Ureter (tissue), 1 donor: ENCODE measurements at regions not wholly inside any gene's neighbourhood (a gene's known extent, or its start where the extent isn't known, plus 50 kb on each side); places are given as distances from the start of the nearest gene placed in this dataset.
A peak's percentile ranks its signal among the peaks of the same experiment; 100 is the strongest.

Experiments used
- DNase-seq: peaks from one replicate; pipeline ENCODE4 v3.0.0-alpha.2; 2020; ENCODE audit warnings: low spot score
- donor health status: DM: yes; HTN: yes; CAD: no.

DNA sequence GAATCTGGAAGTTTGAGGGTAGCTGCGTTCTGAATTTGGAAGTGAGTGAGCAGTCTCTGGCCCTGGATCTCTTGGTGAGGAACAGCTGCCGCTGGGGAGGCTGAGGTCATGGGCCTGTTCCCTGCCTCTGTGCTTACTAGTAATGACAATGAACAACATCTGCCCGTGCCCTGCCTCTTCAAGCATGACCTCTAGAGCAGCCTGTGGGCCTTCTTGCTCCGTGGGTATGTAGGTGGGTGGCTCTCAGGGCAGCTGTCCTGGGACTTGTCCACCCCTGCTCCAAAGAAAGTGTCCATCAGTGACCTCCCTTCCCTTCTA lies 186.2 kb downstream of the CXCL12 start:
- no peak for DNase-seq

DNA sequence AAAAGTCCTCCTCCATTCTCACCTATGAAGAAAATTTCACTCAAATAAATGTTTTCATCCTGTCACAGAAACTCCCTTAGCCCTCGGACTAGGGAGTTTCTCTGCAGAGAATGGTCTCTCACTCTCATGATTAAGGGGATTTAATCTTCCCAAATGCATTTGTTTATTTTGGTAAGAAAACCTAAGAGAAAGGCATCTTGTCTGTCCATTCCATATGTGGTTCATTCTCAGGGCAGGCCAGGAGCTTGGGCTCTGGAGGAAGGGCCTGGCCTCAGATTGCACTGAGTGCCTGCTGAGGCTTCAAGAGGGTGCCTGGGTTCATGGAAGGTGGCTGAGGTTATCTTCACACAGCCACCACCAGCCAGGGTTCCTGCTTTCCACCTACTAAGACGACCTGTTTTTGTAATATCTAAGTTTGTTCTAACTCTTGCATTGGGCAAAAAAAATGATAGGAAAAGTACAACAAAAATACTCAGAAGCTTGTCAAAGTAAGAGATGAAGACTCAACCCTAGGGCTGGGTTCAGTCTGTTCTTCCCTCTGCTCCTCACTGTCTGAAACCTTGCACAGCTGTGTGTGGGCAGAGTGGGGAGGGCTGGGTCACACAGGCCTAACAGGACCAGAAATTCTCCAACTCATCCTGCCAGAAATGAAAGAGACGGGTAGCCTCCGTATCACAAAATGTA lies 186.7 kb downstream of the CXCL12 start:
- DNase-seq = no peak

DNA sequence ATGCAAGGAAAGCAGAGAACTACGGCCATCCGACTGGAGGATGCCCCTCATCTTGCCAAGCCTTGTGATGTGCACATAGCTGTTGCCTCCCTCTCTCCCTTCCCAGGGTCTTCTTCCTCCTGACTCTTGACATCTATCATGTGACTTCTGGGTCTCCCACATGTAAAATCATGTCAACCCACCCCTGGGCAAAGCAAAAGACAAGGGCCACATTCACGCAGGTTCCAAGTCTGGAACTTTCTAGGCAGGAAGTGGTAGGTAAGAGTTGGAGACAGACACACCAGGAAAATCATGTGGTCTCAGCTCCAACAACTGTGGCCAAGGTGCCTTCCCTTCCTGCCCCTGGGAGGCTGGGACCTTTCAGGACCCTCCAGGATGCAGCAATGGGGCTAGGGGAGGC lies 187.3 kb downstream of the CXCL12 start:
- no peak for DNase-seq

DNA sequence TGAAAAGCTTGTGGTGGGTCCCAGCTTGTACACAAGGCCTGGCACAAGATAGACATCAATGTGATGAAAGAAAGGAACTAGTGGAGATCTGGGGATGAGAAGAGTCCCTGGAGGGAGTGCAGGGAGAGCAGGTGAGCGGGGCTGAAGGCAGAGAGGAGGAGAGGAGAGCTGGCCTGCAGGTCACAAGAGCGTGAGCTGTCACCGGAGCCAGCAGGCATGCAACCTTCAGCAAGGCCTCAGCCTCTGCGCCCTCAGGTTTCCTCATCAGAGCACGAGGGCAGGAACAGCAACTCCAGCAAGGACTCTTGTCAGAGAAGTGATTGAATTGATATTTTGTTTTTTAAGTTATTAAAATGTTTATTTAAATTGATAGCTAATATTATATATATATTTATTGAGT lies 188.6 kb downstream of the CXCL12 start:
- no peak for DNase-seq

DNA sequence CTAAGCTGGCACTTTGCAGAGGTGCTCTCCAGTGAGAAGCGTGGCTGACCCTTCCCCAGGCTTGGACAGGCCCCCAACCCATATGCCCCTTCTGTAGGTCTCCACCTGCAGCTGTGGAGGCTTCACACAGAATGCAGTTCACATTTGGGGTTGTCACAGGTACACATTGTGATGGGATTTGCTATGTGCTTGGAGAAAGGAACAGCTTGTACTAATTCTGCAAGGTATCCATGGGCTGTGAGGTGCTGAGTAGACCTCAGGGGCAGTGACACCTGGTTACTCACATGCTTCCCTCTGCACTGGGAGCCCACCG lies 188.9 kb downstream of the CXCL12 start:
- DNase-seq = no peak

DNA sequence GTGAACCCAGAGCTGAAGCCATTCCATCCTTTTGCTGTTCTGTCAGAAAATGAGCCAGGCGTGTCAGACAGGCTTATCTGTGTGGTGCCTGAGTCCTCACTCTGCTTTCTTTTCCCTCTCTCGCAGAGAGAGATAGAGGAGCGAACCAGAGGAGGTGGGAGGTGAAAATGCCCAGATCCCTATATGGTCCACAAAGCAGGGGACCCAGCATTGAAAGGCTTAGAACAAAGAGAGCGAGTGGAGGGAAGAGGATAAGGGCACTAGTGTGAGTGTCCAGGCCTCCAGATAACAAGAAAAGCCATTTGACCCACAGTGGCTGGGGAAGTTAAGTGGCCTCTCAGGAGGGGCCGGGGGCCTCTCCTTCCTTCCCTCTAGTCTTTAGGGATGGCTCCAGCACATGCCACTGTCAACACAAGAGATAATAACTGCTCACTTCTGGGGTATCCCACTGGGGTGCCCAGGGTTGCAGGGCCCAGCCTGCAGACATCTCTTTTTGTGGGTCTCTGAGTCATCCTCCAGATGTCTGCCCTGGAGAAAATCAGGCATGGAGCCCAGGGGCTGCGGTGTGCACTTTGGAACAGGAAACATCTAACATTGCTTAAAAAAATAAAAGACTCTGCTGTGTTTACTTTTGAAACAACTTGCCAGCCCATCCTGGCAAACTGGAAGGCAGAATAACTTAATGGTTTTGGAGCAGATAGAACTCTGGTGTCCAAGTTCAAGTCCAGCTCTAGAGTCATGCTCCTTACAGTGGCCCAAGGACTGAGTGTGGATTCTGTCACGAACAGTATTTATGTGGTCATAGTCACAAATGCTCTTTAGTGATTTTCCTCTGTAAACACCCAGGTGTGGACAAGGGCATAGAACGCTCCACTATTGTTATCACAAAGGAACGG lies 189.5 kb downstream of the CXCL12 start:
- peak; percentile 62 for DNase-seq

DNA sequence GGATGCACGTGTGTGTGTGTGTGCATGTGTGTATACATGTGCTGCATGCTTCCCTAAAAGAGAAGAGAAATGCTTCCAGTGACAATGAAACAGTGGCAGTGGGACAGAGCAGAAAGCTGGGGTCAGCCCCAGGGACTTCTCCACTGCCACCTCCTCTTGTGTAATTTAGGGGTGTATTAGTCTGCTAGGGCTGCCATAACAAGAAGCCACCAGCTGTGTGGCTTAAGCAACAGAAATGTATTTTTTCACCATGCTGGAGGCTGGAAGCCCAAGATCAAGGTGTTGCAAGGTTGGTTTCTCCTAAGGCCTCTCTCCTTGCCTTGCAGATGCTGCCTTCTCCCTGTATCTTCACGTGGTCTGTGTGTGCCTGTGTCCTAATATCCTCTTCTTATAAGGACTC lies 190.5 kb downstream of the CXCL12 start:
- DNase-seq = no peak

DNA sequence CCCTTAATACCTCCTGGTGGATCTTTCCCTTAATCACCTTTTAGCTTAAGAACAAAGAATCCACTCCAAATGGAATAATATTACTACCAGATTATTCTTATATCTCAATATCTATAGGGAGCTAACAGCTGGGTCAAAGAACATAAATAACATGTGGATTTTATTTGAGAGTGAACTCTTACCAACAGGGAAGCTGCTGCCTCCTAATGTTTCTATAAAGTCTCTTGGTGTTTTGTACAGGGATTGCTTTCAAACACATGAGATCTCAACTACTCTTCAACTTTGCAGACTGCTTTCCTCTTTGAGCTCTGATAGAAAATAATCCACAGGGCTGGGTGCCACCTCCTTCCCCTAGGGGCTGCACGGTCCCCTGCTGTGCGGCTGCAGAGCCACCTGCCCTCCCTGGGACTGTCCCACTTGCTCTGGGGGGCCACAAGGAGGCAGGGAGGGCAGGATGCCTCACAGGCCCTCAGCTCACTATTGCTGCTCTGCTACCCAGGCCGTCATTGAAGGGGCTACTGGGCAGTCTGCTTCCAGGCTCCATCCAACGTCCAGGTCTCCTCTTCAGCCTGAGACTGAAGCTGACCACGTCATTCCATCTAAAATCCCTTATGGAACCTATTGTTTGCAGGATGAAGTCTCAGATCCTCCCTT lies 191.2 kb downstream of the CXCL12 start:
- no peak for DNase-seq

DNA sequence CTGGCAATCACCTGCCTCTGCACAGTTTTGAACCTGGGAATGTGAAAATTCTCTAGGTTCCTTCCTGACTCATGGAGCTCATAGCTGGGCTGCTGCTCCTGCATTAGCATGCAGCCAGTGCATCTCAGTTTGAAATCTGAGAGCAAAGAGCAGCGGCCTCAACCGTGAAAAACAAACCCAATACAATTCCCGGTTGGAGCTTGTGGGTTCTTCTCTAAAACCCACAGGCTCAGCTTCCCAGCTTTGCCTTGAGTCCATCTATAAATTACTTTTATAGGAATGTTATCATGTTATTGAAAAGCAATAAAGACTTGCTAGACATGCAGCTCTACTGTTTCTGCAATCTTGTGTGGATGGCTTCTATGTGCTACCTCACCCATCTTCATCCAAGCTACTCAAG lies 191.7 kb downstream of the CXCL12 start:
- no peak for DNase-seq

DNA sequence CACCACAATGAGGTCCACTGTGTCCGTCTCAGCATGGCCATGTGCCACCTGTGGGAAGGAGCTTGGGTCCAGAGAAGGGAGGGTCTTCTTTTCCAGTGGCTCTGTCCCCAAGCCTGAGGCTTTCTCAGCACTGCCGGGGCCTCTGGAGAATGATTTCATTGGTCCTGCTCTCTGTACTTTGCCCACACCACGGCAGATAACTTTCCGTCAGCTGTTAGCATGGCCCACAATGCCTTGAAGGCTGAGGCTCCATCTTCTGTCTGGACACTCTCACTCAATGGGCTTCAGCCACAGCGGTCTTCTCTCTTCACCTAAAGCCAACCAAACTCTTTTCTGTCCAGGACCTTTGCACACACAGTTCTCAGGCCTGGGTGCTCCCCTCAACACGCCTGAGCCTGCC lies 192.5 kb downstream of the CXCL12 start:
- no peak for DNase-seq

DNA sequence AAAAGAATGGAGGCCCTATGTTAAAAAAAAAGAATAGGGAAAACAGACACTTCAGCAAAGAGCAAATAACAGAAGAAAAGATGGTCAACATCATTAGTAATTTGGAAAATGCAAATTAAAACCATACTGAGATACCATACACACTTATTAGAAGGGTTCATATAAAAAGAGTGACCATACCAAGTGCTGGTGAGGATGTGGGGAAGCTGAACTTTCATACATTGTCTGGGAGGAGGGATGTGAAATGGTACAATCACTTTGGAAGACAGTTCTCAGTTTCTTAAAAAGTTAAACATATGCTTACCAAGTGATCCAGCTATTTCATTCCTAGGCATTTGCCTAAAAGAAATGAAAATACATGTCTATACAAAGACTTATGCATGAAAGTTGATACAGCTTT lies 194.4 kb downstream of the CXCL12 start:
- no peak for DNase-seq

DNA sequence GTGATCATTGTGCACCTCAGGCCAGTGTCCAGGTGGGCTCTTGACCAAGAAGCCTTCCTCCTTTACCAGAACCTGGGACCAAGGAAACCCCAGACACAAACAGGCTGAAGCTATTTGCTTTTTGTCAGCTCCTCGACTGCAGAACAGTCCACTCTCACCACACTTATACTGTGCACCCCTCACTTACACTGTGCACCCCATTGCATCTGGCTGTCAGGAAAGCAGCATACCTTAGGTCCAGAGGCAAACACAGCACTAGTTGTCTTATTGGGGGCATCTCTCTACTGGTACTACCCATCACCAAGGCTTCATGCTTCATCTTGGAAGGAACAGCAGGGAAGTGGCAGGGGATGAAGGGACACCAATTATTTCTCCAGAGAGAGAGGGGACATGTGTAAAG lies 198.1 kb downstream of the CXCL12 start:
- no peak for DNase-seq

DNA sequence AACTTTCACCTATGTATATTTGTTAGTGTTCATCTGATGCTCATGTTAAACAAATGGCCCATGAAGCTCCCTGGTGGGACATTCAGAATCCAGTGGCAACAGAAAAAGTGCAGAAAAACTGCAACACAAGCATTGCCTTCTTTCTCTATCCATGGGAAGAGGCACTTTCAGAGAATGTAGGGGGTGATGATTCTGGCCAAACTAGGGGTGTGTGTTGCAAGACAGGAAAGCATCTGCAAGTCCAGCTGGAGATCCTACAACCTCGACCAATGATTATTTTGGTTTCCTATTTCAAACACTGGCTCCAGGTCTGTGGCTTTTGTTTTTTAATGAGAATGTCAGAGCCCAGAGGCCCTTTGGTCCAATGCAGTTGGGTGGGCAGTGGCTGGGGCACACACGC lies 198.7 kb downstream of the CXCL12 start:
- no peak for DNase-seq

DNA sequence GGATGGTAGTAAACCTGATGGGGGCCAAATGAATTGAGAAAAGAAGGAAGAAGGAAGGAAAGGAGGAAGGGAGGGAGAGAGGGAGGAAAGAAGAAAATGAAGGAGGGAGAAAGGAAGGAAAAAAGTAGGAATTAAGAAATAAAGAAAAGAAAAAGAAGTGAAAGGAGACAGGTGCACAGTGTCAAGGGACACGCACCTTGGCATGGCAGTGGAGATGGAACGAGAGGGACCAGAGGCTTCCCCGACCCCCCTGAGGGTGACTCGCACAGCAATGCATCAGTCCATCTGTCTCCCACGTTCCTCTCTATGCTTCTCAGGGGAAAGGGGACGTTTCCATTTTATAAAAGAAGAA lies 199.6 kb downstream of the CXCL12 start:
- no peak for DNase-seq

DNA sequence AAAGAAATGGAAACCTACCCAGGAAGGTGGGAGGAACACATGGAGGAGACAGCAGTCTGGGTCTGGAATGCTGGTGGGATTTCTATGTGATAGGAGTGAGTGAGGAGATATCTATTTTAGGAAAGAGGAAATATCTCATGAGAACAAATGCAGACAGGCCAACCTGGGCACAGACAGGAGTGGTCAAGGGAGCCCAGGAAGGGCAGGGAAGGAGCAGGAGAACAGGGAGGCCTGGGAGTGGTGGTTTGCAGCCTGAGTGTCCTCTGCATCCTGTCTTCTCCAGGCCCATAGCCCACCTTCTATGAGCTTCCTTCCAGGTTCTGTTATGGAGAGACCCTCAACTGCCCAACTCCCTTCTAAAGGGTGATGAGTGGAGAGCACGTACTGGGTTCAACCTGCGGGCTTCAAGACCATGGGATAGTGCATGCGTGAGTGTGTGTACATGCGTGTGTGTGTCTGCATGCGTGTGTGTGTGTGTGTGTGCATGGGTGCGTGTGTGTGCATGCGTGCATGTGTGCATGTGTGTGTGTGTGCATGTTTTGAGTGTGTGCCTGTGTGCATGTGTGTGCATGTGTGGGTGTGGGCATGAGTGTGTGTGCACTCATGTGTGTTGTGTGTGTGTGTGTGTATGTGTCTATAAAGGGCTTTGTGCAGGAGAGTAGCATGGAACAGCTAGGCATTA lies 200.1 kb downstream of the CXCL12 start:
- no peak for DNase-seq

DNA sequence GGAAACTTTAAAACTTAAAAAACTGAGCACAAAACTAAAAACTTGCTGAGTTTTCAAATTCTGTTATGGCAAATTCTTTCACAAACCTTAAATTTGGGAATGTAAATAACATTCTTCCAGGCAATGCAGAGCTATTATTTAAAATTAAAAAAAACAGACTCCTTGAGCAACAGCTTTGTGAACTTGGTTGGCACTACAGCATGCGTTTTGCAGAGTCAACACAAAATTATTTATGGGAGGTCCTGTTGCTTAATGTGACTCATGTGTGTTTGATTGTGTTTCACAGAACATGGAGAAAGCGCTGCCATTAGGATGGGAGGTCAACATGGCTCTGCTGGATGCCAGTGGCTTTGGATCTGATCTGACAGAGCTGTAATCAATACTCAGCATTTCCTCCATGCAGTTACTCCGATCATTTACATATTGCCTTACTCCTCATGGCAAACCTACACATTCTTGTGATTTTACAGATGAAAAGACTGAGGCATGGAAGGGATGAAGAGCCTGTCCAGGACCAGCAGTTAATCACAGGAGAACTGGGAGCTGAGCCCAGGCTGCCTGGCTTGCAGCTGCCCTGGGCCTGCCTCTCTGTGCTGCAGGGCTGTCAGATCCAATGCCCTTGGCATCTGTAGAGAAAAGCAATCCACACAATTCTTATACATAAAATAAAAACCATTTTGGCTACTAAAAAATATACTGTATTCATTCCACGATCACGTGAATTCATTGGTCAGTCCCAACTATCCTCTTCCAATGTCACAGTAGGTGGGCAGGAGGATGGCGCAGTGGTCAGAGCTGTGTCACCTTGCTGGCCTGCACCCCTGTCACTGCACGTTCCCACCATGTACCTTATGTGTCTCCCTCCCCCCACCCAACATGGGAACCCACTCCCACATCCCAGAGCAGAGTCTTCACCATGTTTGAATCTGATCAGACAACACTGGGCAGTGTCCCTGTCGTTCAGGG lies 200.9 kb downstream of the CXCL12 start:
- DNase-seq = no peak

DNA sequence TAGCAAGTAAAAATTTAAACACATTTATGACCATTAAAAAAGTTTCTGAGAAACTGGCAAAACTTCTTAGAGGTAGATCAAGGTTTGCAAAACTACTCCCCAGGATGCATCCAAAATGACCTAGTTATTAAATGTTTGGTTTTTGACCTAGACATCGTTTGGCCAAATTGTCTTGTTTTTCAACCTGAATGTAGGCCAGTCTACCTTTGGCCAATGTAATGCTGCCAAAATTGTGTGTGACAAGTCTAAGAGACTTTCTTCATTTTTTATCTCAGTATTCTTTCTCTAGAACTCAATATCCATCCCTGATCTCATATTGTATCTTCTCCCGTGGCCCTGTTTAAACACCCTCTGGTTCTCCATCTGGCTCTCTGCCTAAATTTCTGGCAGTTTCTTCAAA lies 202.0 kb downstream of the CXCL12 start:
- DNase-seq = no peak

DNA sequence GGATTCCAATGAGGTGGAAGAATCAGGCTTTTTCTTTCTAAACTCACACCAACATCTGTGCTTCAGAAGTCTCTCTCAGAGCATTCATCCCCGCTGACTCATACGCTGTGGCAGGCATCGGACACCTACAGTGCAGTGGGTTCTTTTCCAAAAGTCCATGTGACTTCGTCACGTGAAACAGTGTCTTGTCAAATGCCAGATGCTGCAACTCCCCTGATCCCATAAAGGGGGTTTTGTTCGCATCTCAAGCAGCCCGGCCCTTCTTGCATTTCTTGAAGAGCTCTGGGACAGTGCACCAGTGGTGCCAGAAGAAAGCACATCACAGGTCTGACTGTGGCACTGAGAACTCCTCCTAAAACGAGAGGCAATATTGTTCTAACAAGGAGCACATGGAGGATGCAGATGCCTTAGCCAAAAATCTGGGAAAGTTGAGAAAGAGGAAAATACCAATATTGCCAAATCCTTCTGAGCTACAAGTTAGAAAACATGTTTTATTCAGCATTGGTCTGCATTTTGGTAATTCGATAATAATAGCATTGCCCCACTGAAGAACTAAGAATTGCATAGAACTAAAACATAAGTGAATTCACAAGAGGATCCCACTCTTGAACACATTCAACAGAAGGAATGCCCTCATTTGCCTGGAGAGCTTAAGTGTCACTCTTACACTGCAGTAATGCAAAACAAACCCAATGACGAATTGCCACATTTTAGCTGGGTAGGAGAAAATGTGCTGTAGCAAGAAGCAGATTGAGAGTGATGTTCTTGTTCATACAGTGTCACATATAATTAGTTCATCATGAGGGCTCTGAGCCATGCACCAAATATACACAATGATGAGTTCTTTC lies 204.4 kb downstream of the CXCL12 start:
- DNase-seq = no peak

DNA sequence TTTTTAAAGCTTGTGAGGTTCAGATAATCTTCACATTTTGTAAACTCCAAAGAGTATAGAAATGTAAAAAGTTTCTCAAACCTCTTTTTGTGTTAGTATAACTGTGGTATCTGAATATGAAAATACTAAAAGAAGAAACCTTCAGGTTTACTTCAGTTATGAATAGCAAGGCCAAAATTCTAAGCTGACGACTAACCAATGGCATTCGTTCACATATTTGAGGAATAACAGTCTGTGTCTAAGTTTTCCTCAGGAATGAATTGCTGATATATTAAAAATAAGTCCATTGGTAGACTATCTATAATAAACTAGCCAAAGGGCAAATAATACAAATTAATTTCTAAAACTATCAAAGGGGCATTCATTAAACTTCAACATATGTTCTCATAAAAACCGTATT lies 206.0 kb downstream of the CXCL12 start:
- no peak for DNase-seq

DNA sequence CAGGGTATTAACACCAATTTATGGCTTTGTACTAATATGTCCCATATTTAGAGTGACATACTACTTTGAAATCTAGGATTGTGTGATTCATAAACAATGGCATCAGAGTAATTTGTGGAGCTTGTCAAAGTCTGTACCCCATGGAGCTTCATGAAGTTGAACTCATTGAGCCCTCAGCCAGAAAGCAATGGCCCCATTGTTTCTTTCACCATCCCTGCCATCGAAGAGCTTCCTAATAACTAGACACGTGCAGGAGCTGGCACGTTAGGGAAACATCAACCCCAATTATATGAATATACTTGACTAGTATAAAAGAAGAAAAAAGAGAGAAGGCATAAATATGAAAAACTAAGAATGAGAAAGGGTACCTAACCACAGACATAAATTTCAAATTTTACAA lies 206.6 kb downstream of the CXCL12 start:
- no peak for DNase-seq

DNA sequence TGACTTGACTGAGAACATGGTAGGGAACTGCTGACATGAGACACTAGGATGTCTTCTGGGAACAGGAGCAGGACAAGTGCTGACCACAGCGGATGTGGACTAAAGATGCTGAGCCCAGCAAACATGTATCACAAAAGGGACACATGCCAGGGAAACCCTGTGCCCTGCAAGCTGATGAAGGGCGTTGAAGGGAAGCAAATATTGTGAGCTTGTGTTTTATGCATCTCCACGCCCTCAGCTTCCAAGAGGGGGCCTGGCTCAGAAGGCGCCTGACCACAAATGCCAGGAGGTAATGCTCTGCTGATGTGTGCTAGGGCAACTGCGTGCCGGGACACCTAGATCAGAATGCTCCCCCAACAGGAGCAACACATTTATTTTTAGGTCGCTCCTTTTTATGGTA lies 207.3 kb downstream of the CXCL12 start:
- DNase-seq = no peak
